ENCODE measurements at regions not wholly inside any gene's neighbourhood (a gene's known extent, or its start where the extent isn't known, plus 50 kb on each side); places are given as distances from the start of the nearest gene placed in this dataset.

GRCh38 chr5:164741376-164741775, 1236.0 kb downstream of the MAT2B start:
- no peak for ATAC-seq
- no peak for DNase-seq
- Histone ChIP-seq H3K4me3 (no peak overlapping the region), H3K9me3 (no peaks in the 10 kb centered on the region), H3K27ac (no peak overlapping the region), H3K36me3 (no peaks in the 10 kb centered on the region), H3K4me1 (no peaks in the 10 kb centered on the region), H3K27me3 (no peaks in the 10 kb centered on the region)
- no peak for TF ChIP-seq CTCF (IDR thresholded peaks at IDR 0.05)
- intact Hi-C loops (cut with DNase I) = no loop called here

- Histone ChIP-seq H3K4me1 (no peaks in the 10 kb centered on the region), H3K27ac (no peak overlapping the region), H3K4me3 (no peak overlapping the region), H3K27me3 (no peaks in the 10 kb centered on the region), H3K36me3 (no peaks in the 10 kb centered on the region), H3K9me3 (no peaks in the 10 kb centered on the region)
- intact Hi-C loops (cut with DNase I) = no loop called here
- no peak for DNase-seq
- no peak for ATAC-seq
- TF ChIP-seq CTCF (IDR thresholded peaks at IDR 0.05) = no peak
These were observed 1236.6 kb downstream of the MAT2B start for GRCh38 chr5:164742025-164742424.

- no peak overlapping the region for H3K4me3 ChIP-seq
- no peaks in the 10 kb centered on the region for H3K9me3 ChIP-seq
- DNase-seq (no peak), ATAC-seq (no peak)
- intact Hi-C loops (cut with DNase I) = no loop called here
- H3K27ac ChIP-seq = no peak overlapping the region
- no peaks in the 10 kb centered on the region for H3K4me1 ChIP-seq
- no peak for TF ChIP-seq CTCF (IDR thresholded peaks at IDR 0.05)
- H3K36me3 ChIP-seq = no peaks in the 10 kb centered on the region
- H3K27me3 ChIP-seq = no peaks in the 10 kb centered on the region
These were observed 1241.3 kb downstream of the MAT2B start for GRCh38 chr5:164746723-164747122.

GRCh38 chr5:164747371-164747770, 1242.0 kb downstream of the MAT2B start:
- ATAC-seq = no peak

GRCh38 chr5:164748861-164749260, 1243.4 kb downstream of the MAT2B start:
- Histone ChIP-seq H3K27me3 (no peaks in the 10 kb centered on the region), H3K4me1 (no peaks in the 10 kb centered on the region), H3K9me3 (no peaks in the 10 kb centered on the region), H3K4me3 (no peak overlapping the region), H3K36me3 (no peaks in the 10 kb centered on the region), H3K27ac (no peak overlapping the region)
- no peak for DNase-seq
- TF ChIP-seq CTCF (IDR thresholded peaks at IDR 0.05) = no peak
- ATAC-seq = no peak
- intact Hi-C loops (cut with DNase I) = no loop called here

More at GRCh38 chr5:164747371-164747770, 1242.0 kb downstream of the MAT2B start:
- Histone ChIP-seq H3K27me3 (no peaks in the 10 kb centered on the region), H3K36me3 (no peaks in the 10 kb centered on the region), H3K4me3 (no peak overlapping the region), H3K27ac (no peak overlapping the region), H3K9me3 (no peaks in the 10 kb centered on the region), H3K4me1 (no peaks in the 10 kb centered on the region)
- no peak for DNase-seq
- TF ChIP-seq CTCF (IDR thresholded peaks at IDR 0.05) = no peak
- intact Hi-C loops (cut with DNase I) = no loop called here

- H3K27me3 ChIP-seq = no peaks in the 10 kb centered on the region
- no peak for TF ChIP-seq CTCF (IDR thresholded peaks at IDR 0.05)
- H3K36me3 ChIP-seq = no peaks in the 10 kb centered on the region
- no peak overlapping the region for H3K27ac ChIP-seq
- intact Hi-C loops (cut with DNase I) = no loop called here
- no peak for DNase-seq
- H3K4me1 ChIP-seq = no peaks in the 10 kb centered on the region
- no peaks in the 10 kb centered on the region for H3K9me3 ChIP-seq
- no peak overlapping the region for H3K4me3 ChIP-seq
- no peak for ATAC-seq
These were observed 1248.0 kb downstream of the MAT2B start for GRCh38 chr5:164753434-164753833.

Measured in upper lobe of right lung (tissue), 1 donor.